Left ventricle myocardium inferior (tissue), 1 donor: ENCODE measurements at regions not wholly inside any gene's neighbourhood (a gene's known extent, or its start where the extent isn't known, plus 50 kb on each side); places are given as distances from the start of the nearest gene placed in this dataset.

ENCODE experiments used
- DNase-seq: peaks from one replicate; pipeline ENCODE4 v3.0.0-alpha.2; 2020
- H3K27ac ChIP-seq: fragments of 200-600 bp; replicated peaks from 2 replicates; pipeline ENCODE4 v1.8.0; 2021
- H3K27me3 ChIP-seq: fragments of 200-600 bp; 2 replicates; pipeline ENCODE4 v1.8.0; 2021; ENCODE audit warnings: low read depth
- H3K36me3 ChIP-seq: fragments of 200-600 bp; 2 replicates; pipeline ENCODE4 v1.8.0; 2021
- H3K4me1 ChIP-seq: fragments of 200-600 bp; 2 replicates; pipeline ENCODE4 v1.8.0; 2021
- H3K4me3 ChIP-seq: fragments of 200-600 bp; 2 replicates; pipeline ENCODE4 v1.8.0; 2021; ENCODE audit warnings: mild to moderate bottlenecking, moderate library complexity
- H3K9me3 ChIP-seq: fragments of 200-600 bp; replicated peaks from 2 replicates; pipeline ENCODE4 v1.8.0; 2021
- CTCF ChIP-seq: fragments of 200-600 bp; IDR thresholded peaks from 2 replicates; pipeline ENCODE4 v1.8.0; 2021; ENCODE audit warnings: antibody characterized with exemption, mild to moderate bottlenecking, borderline replicate concordance
- intact Hi-C: fragments of 100-400 bp; cut with micrococcal nuclease; formaldehyde crosslinking; loops from one replicate; pipeline ENCODE4 v1.11.0; 2022
- donor health status: DM: no; HTN: yes; CAD: no; lungs with severe emphysema.

- Histone ChIP-seq H3K27me3 (no peaks in the 10 kb centered on the region), H3K4me1 (no peaks in the 10 kb centered on the region), H3K36me3 (no peaks in the 10 kb centered on the region), H3K4me3 (no peak overlapping the region), H3K27ac (no peak overlapping the region), H3K9me3 (no peaks in the 10 kb centered on the region)
- no peak for DNase-seq
- intact Hi-C loops, result no loop called here
- no peak for TF ChIP-seq CTCF
Measured at GRCh38 chr3:18892756-18893155, 255.6 kb upstream of the KCNH8 start.

- Histone ChIP-seq H3K27me3 (no peaks in the 10 kb centered on the region), H3K4me3 (no peak overlapping the region), H3K27ac (no peak overlapping the region), H3K36me3 (no peaks in the 10 kb centered on the region), H3K4me1 (no peaks in the 10 kb centered on the region), H3K9me3 (no peaks in the 10 kb centered on the region)
- TF ChIP-seq CTCF, result no peak
- intact Hi-C loops, result no loop called here
- DNase-seq, result no peak
Measured at GRCh38 chr3:18892047-18892446, 256.3 kb upstream of the KCNH8 start.

GRCh38 chr3:18891641-18892040 lies 256.7 kb upstream of the KCNH8 start:
- intact Hi-C loops, result no loop called here
- H3K4me1 ChIP-seq, result no peaks in the 10 kb centered on the region
- no peak for DNase-seq
- H3K4me3 ChIP-seq, result no peak overlapping the region
- no peak for TF ChIP-seq CTCF
- H3K36me3 ChIP-seq, result no peaks in the 10 kb centered on the region
- no peaks in the 10 kb centered on the region for H3K9me3 ChIP-seq
- H3K27me3 ChIP-seq, result no peaks in the 10 kb centered on the region
- H3K27ac ChIP-seq, result no peak overlapping the region

GRCh38 chr3:18890449-18890848 lies 257.9 kb upstream of the KCNH8 start:
- peaks cover 3% of the 10 kb centered on the region for H3K27me3 ChIP-seq
- no peak for TF ChIP-seq CTCF
- DNase-seq, result no peak
- H3K36me3 ChIP-seq, result no peaks in the 10 kb centered on the region
- H3K4me1 ChIP-seq, result no peaks in the 10 kb centered on the region
- H3K4me3 ChIP-seq, result no peak overlapping the region
- H3K27ac ChIP-seq, result no peak overlapping the region
- intact Hi-C loops, result no loop called here
- no peaks in the 10 kb centered on the region for H3K9me3 ChIP-seq

- no peak for TF ChIP-seq CTCF
- no peaks in the 10 kb centered on the region for H3K36me3 ChIP-seq
- intact Hi-C loops, result no loop called here
- no peak overlapping the region for H3K4me3 ChIP-seq
- no peak for DNase-seq
- no peak overlapping the region for H3K27ac ChIP-seq
- no peaks in the 10 kb centered on the region for H3K9me3 ChIP-seq
- no peaks in the 10 kb centered on the region for H3K4me1 ChIP-seq
- peaks cover 5% of the 10 kb centered on the region for H3K27me3 ChIP-seq
Measured at GRCh38 chr3:18888819-18889218, 259.5 kb upstream of the KCNH8 start.

- no peak for TF ChIP-seq CTCF
- H3K4me1 ChIP-seq, result no peaks in the 10 kb centered on the region
- H3K36me3 ChIP-seq, result no peaks in the 10 kb centered on the region
- intact Hi-C loops, result no loop called here
- H3K9me3 ChIP-seq, result no peaks in the 10 kb centered on the region
- no peak overlapping the region for H3K4me3 ChIP-seq
- H3K27me3 ChIP-seq, result peaks cover 5% of the 10 kb centered on the region
- no peak for DNase-seq
- no peak overlapping the region for H3K27ac ChIP-seq
Measured at GRCh38 chr3:18888370-18888769, 259.9 kb upstream of the KCNH8 start.
